ENCODE measurements at regions not wholly inside any gene's neighbourhood (a gene's known extent, or its start where the extent isn't known, plus 50 kb on each side); places are given as distances from the start of the nearest gene placed in this dataset.

DNA sequence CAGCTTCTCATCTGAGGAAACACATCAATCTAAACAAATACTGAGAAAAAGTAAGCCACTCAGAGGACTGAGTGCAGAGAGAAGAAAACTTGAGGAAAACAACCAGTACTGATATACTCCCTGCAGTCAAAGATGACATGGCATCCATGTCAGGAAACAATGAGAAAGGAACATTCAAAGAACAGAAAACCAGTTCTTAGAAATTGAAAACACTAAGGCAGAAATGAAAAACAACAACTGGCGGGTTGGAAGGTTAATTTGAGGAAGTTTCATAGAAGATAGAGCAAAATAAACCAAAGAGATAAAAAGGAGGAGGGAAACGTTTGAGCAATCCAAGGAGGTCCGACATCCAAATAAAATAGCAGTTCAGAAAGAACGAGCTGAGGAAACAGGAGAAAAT lies 475.2 kb downstream of the HINT1 start:
- TF ChIP-seq ZNF114 (tag by site-specific recombination; IDR thresholded peaks at IDR 0.05) (no peak), ZFP3 (tag by site-specific recombination; IDR thresholded peaks at IDR 0.05; ENCODE audit: low read depth) (no peak), SP7 (tag by site-specific recombination; IDR thresholded peaks at IDR 0.05) (no peak), ZNF10 (tag by site-specific recombination; IDR thresholded peaks at IDR 0.05) (no peak), ZBTB6 (tag by site-specific recombination; IDR thresholded peaks at IDR 0.05) (no peak), ZNF701 (tag by site-specific recombination; IDR thresholded peaks at IDR 0.05) (no peak), PRDM1 (tag by site-specific recombination; IDR thresholded peaks at IDR 0.05) (no peak), ZNF610 (tag by site-specific recombination; IDR thresholded peaks at IDR 0.05; ENCODE audit: borderline replicate concordance) (no peak), ZNF311 (tag by site-specific recombination; IDR thresholded peaks at IDR 0.05; ENCODE audit: borderline replicate concordance) (no peak), ZNF777 (tag by site-specific recombination; IDR thresholded peaks at IDR 0.05; ENCODE audit: borderline replicate concordance) (no peak), KLF8 (tag by site-specific recombination; IDR thresholded peaks at IDR 0.05) (no peak), ZNF624 (tag by site-specific recombination; IDR thresholded peaks at IDR 0.05) (no peak), SP2 (tag by site-specific recombination; IDR thresholded peaks at IDR 0.05) (no peak), WT1 (tag by site-specific recombination; IDR thresholded peaks at IDR 0.05) (no peak), HOXD13 (CRISPR knock-in tag; IDR thresholded peaks at IDR 0.05; ENCODE audit: borderline replicate concordance) (no peak), ZBTB20 (tag by site-specific recombination; IDR thresholded peaks at IDR 0.05) (no peak), KLF9 (tag by site-specific recombination; IDR thresholded peaks at IDR 0.05; ENCODE audit: low read depth) (no peak), ZNF423 (tag by site-specific recombination; IDR thresholded peaks at IDR 0.05) (no peak)
- TF ChIP-seq, protein P1, sequence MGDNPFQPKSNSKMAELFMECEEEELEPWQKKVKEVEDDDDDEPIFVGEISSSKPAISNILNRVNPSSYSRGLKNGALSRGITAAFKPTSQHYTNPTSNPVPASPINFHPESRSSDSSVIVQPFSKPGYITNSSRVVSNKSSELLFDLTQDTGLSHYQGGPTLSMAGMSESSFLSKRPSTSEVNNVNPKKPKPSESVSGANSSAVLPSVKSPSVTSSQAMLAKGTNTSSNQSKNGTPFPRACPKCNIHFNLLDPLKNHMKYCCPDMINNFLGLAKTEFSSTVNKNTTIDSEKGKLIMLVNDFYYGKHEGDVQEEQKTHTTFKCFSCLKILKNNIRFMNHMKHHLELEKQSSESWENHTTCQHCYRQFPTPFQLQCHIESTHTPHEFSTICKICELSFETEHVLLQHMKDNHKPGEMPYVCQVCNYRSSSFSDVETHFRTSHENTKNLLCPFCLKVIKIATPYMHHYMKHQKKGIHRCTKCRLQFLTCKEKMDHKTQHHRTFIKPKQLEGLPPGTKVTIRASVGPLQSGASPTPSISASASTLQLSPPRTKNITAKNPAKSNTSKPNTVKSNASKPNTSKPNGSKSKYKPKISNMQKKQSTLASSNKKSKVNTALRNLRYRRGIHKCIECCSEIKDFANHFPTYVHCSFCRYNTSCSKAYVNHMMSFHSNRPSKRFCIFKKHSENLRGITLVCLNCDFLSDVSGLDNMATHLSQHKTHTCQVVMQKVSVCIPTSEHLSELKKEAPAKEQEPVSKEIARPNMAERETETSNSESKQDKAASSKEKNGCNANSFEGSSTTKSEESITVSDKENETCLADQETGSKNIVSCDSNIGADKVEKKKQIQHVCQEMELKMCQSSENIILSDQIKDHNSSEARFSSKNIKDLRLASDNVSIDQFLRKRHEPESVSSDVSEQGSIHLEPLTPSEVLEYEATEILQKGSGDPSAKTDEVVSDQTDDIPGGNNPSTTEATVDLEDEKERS (tag by site-specific recombination; IDR thresholded peaks at IDR 0.05), result no peak
- Histone ChIP-seq H3K4me3 (ENCODE audit: low read depth, low read length) (no peak overlapping the region), H3K4me1 (ENCODE audit: control insufficient read depth, insufficient read depth, low read length) (peaks cover 14% of the 10 kb centered on the region), H3K27ac (ENCODE audit: extremely low read depth, low read depth, low read length) (no peak overlapping the region), H3K36me3 (ENCODE audit: control insufficient read depth in 2 of 2, insufficient read depth in 1 of 2, low read length in 2 of 2) (no peaks in the 10 kb centered on the region), H3K9me3 (ENCODE audit: control insufficient read depth, insufficient read depth, low read depth, low read length) (no peaks in the 10 kb centered on the region)
- ChIA-PET POLR2A (no interaction called here), CTCF (no interaction called here)

DNA sequence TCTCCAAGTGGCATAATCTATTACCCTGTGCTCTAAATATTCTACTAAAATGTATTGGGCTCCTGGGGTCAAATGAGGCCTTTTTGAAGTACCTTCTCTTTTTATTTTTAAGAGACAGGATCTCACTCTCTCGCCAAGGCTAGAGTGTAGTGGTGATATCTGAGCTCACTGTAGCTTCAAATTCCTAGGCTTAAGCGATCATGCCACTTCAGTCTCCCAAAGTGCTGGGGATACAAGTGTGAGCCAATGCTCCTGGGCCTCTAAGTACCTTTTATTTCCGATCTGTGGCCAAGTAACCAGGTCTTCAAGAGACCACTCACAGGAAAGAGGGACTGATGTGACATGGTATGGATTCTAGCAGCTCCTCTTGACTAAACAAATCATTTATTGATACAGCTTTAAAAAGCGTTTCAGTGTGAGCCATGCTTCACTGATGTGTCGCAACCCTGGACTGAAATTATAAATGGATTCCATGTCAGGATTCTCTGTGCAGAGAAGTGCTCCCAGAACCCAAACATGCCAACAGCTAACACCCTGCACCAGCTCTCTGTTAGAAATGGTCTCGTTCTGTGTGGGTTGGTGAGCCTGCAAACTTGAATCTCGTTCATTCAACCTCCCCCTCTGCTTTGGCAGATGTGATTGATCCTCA lies 477.8 kb downstream of the HINT1 start:
- ChIA-PET POLR2A (no interaction called here), CTCF (no interaction called here)
- no peaks in the 10 kb centered on the region for H3K9me3 ChIP-seq (ENCODE audit: control insufficient read depth, insufficient read depth, low read depth, low read length)
- H3K4me1 ChIP-seq (ENCODE audit: control insufficient read depth, insufficient read depth, low read length), result 0 out of 2 replicates have a peak, but pooled peaks cover under 1% of the 10 kb centered on the region
- no peaks in the 10 kb centered on the region for H3K36me3 ChIP-seq (ENCODE audit: control insufficient read depth in 2 of 2, insufficient read depth in 1 of 2, low read length in 2 of 2)
- H3K4me3 ChIP-seq (ENCODE audit: low read depth, low read length), result no peak overlapping the region
- no peak overlapping the region for H3K27ac ChIP-seq (ENCODE audit: extremely low read depth, low read depth, low read length)
- no peak for TF ChIP-seq KLF8 (tag by site-specific recombination; IDR thresholded peaks at IDR 0.05)
- TF ChIP-seq ZNF19 (tag by site-specific recombination; IDR thresholded peaks at IDR 0.05; ENCODE audit: low read depth), result no peak
- no peak for TF ChIP-seq ZNF645 (tag by site-specific recombination; IDR thresholded peaks at IDR 0.05)
- no peak for TF ChIP-seq SALL2 (tag by site-specific recombination; IDR thresholded peaks at IDR 0.05; ENCODE audit: borderline replicate concordance)
- no peak for TF ChIP-seq ZNF157 (tag by site-specific recombination; IDR thresholded peaks at IDR 0.05)
- TF ChIP-seq, protein P2, sequence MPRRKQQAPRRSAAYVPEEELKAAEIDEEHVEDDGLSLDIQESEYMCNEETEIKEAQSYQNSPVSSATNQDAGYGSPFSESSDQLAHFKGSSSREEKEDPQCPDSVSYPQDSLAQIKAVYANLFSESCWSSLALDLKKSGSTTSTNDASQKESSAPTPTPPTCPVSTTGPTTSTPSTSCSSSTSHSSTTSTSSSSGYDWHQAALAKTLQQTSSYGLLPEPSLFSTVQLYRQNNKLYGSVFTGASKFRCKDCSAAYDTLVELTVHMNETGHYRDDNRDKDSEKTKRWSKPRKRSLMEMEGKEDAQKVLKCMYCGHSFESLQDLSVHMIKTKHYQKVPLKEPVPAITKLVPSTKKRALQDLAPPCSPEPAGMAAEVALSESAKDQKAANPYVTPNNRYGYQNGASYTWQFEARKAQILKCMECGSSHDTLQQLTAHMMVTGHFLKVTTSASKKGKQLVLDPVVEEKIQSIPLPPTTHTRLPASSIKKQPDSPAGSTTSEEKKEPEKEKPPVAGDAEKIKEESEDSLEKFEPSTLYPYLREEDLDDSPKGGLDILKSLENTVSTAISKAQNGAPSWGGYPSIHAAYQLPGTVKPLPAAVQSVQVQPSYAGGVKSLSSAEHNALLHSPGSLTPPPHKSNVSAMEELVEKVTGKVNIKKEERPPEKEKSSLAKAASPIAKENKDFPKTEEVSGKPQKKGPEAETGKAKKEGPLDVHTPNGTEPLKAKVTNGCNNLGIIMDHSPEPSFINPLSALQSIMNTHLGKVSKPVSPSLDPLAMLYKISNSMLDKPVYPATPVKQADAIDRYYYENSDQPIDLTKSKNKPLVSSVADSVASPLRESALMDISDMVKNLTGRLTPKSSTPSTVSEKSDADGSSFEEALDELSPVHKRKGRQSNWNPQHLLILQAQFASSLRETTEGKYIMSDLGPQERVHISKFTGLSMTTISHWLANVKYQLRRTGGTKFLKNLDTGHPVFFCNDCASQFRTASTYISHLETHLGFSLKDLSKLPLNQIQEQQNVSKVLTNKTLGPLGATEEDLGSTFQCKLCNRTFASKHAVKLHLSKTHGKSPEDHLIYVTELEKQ (tag by site-specific recombination; IDR thresholded peaks at IDR 0.05; ENCODE audit: borderline replicate concordance), result no peak
- no peak for TF ChIP-seq ZNF530 (tag by site-specific recombination; IDR thresholded peaks at IDR 0.05; ENCODE audit: low read depth)
- no peak for TF ChIP-seq SP7 (tag by site-specific recombination; IDR thresholded peaks at IDR 0.05)
- no peak for TF ChIP-seq ZNF571 (tag by site-specific recombination; IDR thresholded peaks at IDR 0.05)
- TF ChIP-seq BCL11A (tag by site-specific recombination; IDR thresholded peaks at IDR 0.05; ENCODE audit: low read depth), result no peak
- no peak for TF ChIP-seq ZNF791 (tag by site-specific recombination; IDR thresholded peaks at IDR 0.05)
- TF ChIP-seq ZBTB20 (tag by site-specific recombination; IDR thresholded peaks at IDR 0.05), result no peak
